HEK293T (cell line): ENCODE measurements at regions not wholly inside any gene's neighbourhood (a gene's known extent, or its start where the extent isn't known, plus 50 kb on each side); places are given as distances from the start of the nearest gene placed in this dataset.

Source experiments
- BHLHE40 ChIP-seq: fragments of 450-650 bp; IDR thresholded peaks from 2 replicates; pipeline ENCODE4 v1.6.1; 2016; ENCODE audit warnings: mild to moderate bottlenecking, moderate library complexity, borderline replicate concordance
- FOXA1 ChIP-seq: fragments of 450-650 bp; IDR thresholded peaks from 2 replicates; pipeline ENCODE4 v1.6.1; 2016; ENCODE audit warnings: mild to moderate bottlenecking
- HDGF ChIP-seq: fragments of 450-650 bp; IDR thresholded peaks from 2 replicates; pipeline ENCODE4 v1.6.1; 2017; ENCODE audit warnings: antibody characterized with exemption, borderline replicate concordance
- NFRKB ChIP-seq: fragments of 450-650 bp; IDR thresholded peaks from 2 replicates; pipeline ENCODE4 v1.6.1; 2016; ENCODE audit warnings: mild to moderate bottlenecking, moderate library complexity
- SP1 ChIP-seq: fragments of 450-650 bp; IDR thresholded peaks from 2 replicates; pipeline ENCODE4 v1.6.1; 2017
- TARDBP ChIP-seq: fragments of 450-650 bp; IDR thresholded peaks from 2 replicates; pipeline ENCODE4 v1.6.1; 2016
- ZNF384 ChIP-seq: fragments of 450-650 bp; IDR thresholded peaks from 2 replicates; pipeline ENCODE4 v1.6.1; 2016

DNA sequence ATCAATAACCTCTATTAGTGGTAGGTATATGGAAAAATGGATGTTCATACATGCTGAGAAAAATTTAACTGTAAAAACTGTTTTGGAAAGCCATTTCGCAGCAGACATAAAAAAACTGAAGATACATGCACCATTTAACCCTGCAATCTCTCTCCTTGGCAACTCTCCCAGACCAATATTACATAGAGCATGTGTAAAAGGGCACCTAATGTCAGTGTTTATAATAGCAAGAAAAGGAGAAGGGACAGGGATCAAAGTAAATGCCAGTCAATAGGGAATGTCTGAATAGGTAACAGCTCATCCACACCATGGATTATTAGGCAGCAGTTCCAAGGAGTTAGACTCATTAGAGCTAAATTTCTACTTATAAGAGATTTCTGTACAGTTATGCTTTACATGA is 77.2 kb downstream of the BTG1 start:
- TF ChIP-seq FOXA1 (no peak), SP1 (no peak), TARDBP (no peak), ZNF384 (no peak), BHLHE40 (no peak), NFRKB (no peak), HDGF (no peak)
